ENCODE measurements at regions not wholly inside any gene's neighbourhood (a gene's known extent, or its start where the extent isn't known, plus 50 kb on each side); places are given as distances from the start of the nearest gene placed in this dataset.

- TF ChIP-seq CTCF (IDR thresholded peaks at IDR 0.05) (no peak), POLR2A (IDR thresholded peaks at IDR 0.05) (no peak)
Observed at GRCh38 chr10:128398118-128398517, 271.9 kb upstream of the MKI67 start.
